GM23338 (cell line): ENCODE measurements at regions not wholly inside any gene's neighbourhood (a gene's known extent, or its start where the extent isn't known, plus 50 kb on each side); places are given as distances from the start of the nearest gene placed in this dataset.

Experiments
- ATAC-seq: fragments of 200-7000 bp; cut with Tn5 transposase; 3 replicates; pipeline ENCODE4 v1.9.1; 2020
- DNase-seq: peaks from one replicate; pipeline ENCODE4 v3.0.0-alpha.2; 2015; ENCODE audit warnings: low spot score
- H2AFZ ChIP-seq: fragments of 200-600 bp; sonication (generic); 2 replicates; pipeline ENCODE4 v1.8.0; 2016; ENCODE audit warnings: antibody characterized with exemption, mild to moderate bottlenecking, moderate library complexity
- H3F3A ChIP-seq: fragments of 200-600 bp; sonication (generic); replicated peaks from 2 replicates; pipeline ENCODE4 v1.8.0; 2017; ENCODE audit warnings: antibody characterized with exemption, mixed run types, low read depth
- H3K27ac ChIP-seq: fragments of 200-600 bp; sonication (generic); 2 replicates; pipeline ENCODE4 v1.6.1; 2016; ENCODE audit warnings: low read depth
- H3K27me3 ChIP-seq: fragments of 200-600 bp; sonication (generic); 2 replicates; pipeline ENCODE4 v1.8.0; 2016; ENCODE audit warnings: mild to moderate bottlenecking, mixed run types, moderate library complexity; ENCODE audit not compliant: insufficient read depth
- H3K36me3 ChIP-seq: fragments of 200-600 bp; sonication (generic); 2 replicates; pipeline ENCODE4 v1.8.0; 2016; ENCODE audit warnings: mild to moderate bottlenecking; ENCODE audit not compliant: insufficient read depth
- H3K4me1 ChIP-seq: fragments of 200-600 bp; sonication (generic); 2 replicates; pipeline ENCODE4 v1.8.0; 2016; ENCODE audit warnings: mild to moderate bottlenecking, moderate library complexity; ENCODE audit not compliant: insufficient read depth
- H3K4me2 ChIP-seq: fragments of 200-600 bp; sonication (generic); 2 replicates; pipeline ENCODE4 v1.7.1; 2017; ENCODE audit warnings: mixed run types
- H3K4me3 ChIP-seq: fragments of 200-600 bp; sonication (generic); 2 replicates; pipeline ENCODE4 v1.6.1; 2016; ENCODE audit warnings: mixed run types
- H3K79me2 ChIP-seq: fragments of 200-600 bp; sonication (generic); replicated peaks from 2 replicates; pipeline ENCODE4 v1.8.0; 2017; ENCODE audit warnings: mild to moderate bottlenecking; ENCODE audit not compliant: insufficient read depth
- H3K9me2 ChIP-seq: fragments of 200-600 bp; sonication (generic); 2 replicates; pipeline ENCODE4 v1.8.0; 2017; ENCODE audit not compliant: insufficient read depth
- H4K20me1 ChIP-seq: fragments of 200-600 bp; sonication (generic); replicated peaks from 2 replicates; pipeline ENCODE4 v1.8.0; 2017; ENCODE audit warnings: mild to moderate bottlenecking; ENCODE audit not compliant: insufficient read depth
- H3K27ac Mint-ChIP-seq: 2 replicates; pipeline ENCODE4 v1.8.0; 2020; ENCODE audit warnings: inconsistent platforms, mild to moderate bottlenecking, moderate library complexity, mixed read lengths
- H3K27me3 Mint-ChIP-seq: 3 replicates; pipeline ENCODE4 v1.8.0; 2022; ENCODE audit warnings: low read depth, mild to moderate bottlenecking, moderate library complexity, mixed read lengths, inconsistent platforms; ENCODE audit not compliant: insufficient read depth, poor library complexity
- H3K36me3 Mint-ChIP-seq: 3 replicates; pipeline ENCODE4 v1.8.0; 2021; ENCODE audit warnings: low read depth, mild to moderate bottlenecking, inconsistent platforms, moderate library complexity, mixed read lengths
- H3K4me1 Mint-ChIP-seq: 3 replicates; pipeline ENCODE4 v1.8.0; 2020; ENCODE audit warnings: mild to moderate bottlenecking, inconsistent platforms, mixed read lengths
- H3K4me3 Mint-ChIP-seq: 3 replicates; pipeline ENCODE4 v1.8.0; 2021; ENCODE audit warnings: moderate library complexity, mild to moderate bottlenecking, inconsistent platforms, mixed read lengths
- H3K9me3 Mint-ChIP-seq: 3 replicates; pipeline ENCODE4 v1.8.0; 2020; ENCODE audit warnings: moderate library complexity, mild to moderate bottlenecking, inconsistent platforms, mixed read lengths
- CREB1 ChIP-seq: fragments of 250-450 bp; sonication (Bioruptor Pico); IDR thresholded peaks from 2 replicates; pipeline ENCODE4 v1.5.0; 2020; ENCODE audit warnings: low read depth, mild to moderate bottlenecking, moderate library complexity
- CTCF ChIP-seq, 2 experiments: fragments of 200-600 bp in 1 of 2; sonication (generic) in 1 of 2; conservative IDR thresholded peaks; 2 replicates each; pipeline versions ENCODE4 v1.5.1 to v1.6.1; 2016 to 2017; ENCODE audit warnings: antibody characterized with exemption in 2 of 2, low read depth in 2 of 2, mild to moderate bottlenecking in 2 of 2, moderate library complexity in 1 of 2
- ETS1 ChIP-seq: IDR thresholded peaks from 2 replicates; pipeline ENCODE4 v1.6.1; 2016; ENCODE audit warnings: antibody characterized with exemption
- EZH2 ChIP-seq: fragments of 200-600 bp; sonication (generic); IDR thresholded peaks from one replicate; pipeline ENCODE4 v1.8.0; 2017; ENCODE audit warnings: antibody characterized with exemption, mild to moderate bottlenecking, low read depth; ENCODE audit not compliant: unreplicated experiment
- EZH2phosphoT487 ChIP-seq: fragments of 200-600 bp; sonication (generic); IDR thresholded peaks from one replicate; pipeline ENCODE4 v1.8.1; 2018; ENCODE audit warnings: antibody characterized with exemption; ENCODE audit not compliant: unreplicated experiment
- JUNB ChIP-seq: IDR thresholded peaks from one replicate; pipeline ENCODE4 v1.6.1; 2016; ENCODE audit warnings: antibody characterized with exemption; ENCODE audit not compliant: unreplicated experiment
- POLR2AphosphoS5 ChIP-seq: IDR thresholded peaks from 2 replicates; pipeline ENCODE4 v1.6.1; 2016; ENCODE audit warnings: antibody characterized with exemption, low read depth
- ZNF331 ChIP-seq: fragments of 250-450 bp; sonication (Bioruptor Pico); IDR thresholded peaks from 2 replicates; pipeline ENCODE4 v1.5.0; 2020; ENCODE audit warnings: low read depth, mild to moderate bottlenecking, moderate library complexity
- TF ChIP-seq, protein P1 (sequence below): fragments of 250-450 bp; sonication (Bioruptor Pico); IDR thresholded peaks from 2 replicates; pipeline ENCODE4 v1.5.0; 2020; ENCODE audit warnings: mild to moderate bottlenecking, moderate library complexity

DNA sequence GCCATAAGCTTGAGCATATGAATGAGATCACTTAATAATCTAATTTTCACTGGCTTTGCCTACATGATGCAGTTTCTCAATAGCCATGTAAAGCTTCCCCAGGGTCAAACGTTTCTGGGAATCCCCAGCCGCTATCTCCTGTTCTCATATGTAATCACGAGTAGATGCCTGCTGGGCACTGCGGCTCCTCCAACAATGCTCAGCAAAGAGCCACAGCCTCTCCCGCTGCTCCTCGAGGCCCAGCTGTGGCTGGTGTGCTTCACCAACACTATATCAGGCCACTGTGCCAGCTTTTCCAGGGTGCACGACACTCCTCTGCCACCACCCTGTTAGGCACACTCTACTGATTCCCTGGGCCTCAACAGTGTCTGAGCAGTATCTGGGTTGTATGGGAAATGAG lies 78.3 kb upstream of the RASGEF1B start (continued):
- TF ChIP-seq, protein P1, sequence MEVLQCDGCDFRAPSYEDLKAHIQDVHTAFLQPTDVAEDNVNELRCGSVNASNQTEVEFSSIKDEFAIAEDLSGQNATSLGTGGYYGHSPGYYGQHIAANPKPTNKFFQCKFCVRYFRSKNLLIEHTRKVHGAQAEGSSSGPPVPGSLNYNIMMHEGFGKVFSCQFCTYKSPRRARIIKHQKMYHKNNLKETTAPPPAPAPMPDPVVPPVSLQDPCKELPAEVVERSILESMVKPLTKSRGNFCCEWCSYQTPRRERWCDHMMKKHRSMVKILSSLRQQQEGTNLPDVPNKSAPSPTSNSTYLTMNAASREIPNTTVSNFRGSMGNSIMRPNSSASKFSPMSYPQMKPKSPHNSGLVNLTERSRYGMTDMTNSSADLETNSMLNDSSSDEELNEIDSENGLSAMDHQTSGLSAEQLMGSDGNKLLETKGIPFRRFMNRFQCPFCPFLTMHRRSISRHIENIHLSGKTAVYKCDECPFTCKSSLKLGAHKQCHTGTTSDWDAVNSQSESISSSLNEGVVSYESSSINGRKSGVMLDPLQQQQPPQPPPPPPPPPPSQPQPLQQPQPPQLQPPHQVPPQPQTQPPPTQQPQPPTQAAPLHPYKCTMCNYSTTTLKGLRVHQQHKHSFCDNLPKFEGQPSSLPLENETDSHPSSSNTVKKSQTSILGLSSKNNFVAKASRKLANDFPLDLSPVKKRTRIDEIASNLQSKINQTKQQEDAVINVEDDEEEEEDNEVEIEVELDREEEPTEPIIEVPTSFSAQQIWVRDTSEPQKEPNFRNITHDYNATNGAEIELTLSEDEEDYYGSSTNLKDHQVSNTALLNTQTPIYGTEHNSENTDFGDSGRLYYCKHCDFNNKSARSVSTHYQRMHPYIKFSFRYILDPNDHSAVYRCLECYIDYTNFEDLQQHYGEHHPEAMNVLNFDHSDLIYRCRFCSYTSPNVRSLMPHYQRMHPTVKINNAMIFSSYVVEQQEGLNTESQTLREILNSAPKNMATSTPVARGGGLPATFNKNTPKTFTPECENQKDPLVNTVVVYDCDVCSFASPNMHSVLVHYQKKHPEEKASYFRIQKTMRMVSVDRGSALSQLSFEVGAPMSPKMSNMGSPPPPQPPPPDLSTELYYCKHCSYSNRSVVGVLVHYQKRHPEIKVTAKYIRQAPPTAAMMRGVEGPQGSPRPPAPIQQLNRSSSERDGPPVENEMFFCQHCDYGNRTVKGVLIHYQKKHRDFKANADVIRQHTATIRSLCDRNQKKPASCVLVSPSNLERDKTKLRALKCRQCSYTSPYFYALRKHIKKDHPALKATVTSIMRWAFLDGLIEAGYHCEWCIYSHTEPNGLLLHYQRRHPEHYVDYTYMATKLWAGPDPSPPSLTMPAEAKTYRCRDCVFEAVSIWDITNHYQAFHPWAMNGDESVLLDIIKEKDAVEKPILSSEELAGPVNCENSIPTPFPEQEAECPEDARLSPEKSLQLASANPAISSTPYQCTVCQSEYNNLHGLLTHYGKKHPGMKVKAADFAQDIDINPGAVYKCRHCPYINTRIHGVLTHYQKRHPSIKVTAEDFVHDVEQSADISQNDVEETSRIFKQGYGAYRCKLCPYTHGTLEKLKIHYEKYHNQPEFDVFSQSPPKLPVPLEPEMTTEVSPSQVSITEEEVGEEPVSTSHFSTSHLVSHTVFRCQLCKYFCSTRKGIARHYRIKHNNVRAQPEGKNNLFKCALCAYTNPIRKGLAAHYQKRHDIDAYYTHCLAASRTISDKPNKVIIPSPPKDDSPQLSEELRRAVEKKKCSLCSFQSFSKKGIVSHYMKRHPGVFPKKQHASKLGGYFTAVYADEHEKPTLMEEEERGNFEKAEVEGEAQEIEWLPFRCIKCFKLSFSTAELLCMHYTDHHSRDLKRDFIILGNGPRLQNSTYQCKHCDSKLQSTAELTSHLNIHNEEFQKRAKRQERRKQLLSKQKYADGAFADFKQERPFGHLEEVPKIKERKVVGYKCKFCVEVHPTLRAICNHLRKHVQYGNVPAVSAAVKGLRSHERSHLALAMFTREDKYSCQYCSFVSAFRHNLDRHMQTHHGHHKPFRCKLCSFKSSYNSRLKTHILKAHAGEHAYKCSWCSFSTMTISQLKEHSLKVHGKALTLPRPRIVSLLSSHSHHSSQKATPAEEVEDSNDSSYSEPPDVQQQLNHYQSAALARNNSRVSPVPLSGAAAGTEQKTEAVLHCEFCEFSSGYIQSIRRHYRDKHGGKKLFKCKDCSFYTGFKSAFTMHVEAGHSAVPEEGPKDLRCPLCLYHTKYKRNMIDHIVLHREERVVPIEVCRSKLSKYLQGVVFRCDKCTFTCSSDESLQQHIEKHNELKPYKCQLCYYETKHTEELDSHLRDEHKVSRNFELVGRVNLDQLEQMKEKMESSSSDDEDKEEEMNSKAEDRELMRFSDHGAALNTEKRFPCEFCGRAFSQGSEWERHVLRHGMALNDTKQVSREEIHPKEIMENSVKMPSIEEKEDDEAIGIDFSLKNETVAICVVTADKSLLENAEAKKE: no peak
- TF ChIP-seq JUNB (no peak), ETS1 (no peak), POLR2AphosphoS5 (no peak), CTCF (conservative IDR thresholded peaks at IDR 0.05; ENCODE audit: low read depth in 2 of 2) (no peak)

- H3K4me1 ChIP-seq: no peaks in the 10 kb centered on the region
- H3K36me3 ChIP-seq: no peaks in the 10 kb centered on the region
- Mint-ChIP-seq H3K4me1 (peaks cover 8% of the 10 kb centered on the region; the same call in 2 of the 3 replicates), H3K36me3 (no peaks in the 10 kb centered on the region), H3K27ac (no peak overlapping the region), H3K27me3 (peaks cover 6% of the 10 kb centered on the region), H3K4me3 (no peak overlapping the region), H3K9me3 (0 out of 3 replicates have a peak, but pooled peaks cover 6% of the 10 kb centered on the region)
- ATAC-seq (no peak), DNase-seq (no peak)
- no peak overlapping the region for H3K4me3 ChIP-seq
- TF ChIP-seq POLR2AphosphoS5 (no peak), EZH2 (no peak), CREB1 (CRISPR knock-in tag) (no peak), EZH2phosphoT487 (no peak), ZNF331 (CRISPR knock-in tag) (no peak)
- no peak overlapping the region for H2AFZ ChIP-seq
- H3K27ac ChIP-seq: no peak overlapping the region
- H4K20me1 ChIP-seq: no peaks in the 10 kb centered on the region
- no peaks in the 10 kb centered on the region for H3K79me2 ChIP-seq
- H3K4me2 ChIP-seq: no peak overlapping the region
- no peaks in the 10 kb centered on the region for H3K9me2 ChIP-seq
- H3F3A ChIP-seq: no peaks in the 10 kb centered on the region
- no peaks in the 10 kb centered on the region for H3K27me3 ChIP-seq
Measured at GRCh38 chr4:81546777-81547176, 75.1 kb upstream of the RASGEF1B start.
